GM21360 (cell line): ENCODE measurements at regions not wholly inside any gene's neighbourhood (a gene's known extent, or its start where the extent isn't known, plus 50 kb on each side); places are given as distances from the start of the nearest gene placed in this dataset.
"Not testable (repeated sequence)": the region's sequence is repeated elsewhere in the genome, so short reads cannot be mapped to it uniquely, and the experiment has no call there.

Experiments
- ATAC-seq: cut with Tn5 transposase; IDR thresholded peaks from one replicate; pipeline ENCODE4 v1.9.1; 2021; ENCODE audit warnings: mild to moderate bottlenecking, moderate library complexity; ENCODE audit not compliant: unreplicated experiment

DNA sequence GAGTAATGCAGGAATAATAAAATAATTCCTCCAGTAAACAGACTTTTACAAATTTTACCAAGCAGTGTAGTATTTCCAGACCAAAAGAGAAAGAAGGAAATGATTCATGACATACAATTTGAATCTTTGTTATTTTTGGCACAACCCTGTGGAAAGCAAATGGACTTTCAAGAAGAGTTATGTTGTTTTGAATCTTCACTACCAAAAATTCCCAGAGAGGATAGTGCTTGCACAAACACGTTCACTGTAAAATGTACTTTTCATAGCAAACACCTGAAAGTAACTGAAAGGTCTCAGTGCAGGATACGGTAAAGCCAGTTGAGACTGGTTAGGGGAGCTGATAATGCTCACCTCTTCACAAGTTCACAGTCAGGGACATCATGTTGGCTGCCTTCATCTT is 107.1 kb downstream of the USP22 start:
- ATAC-seq, result no peak

GRCh38 chr17:20938244-20938643 is 104.6 kb downstream of the USP22 start:
- no peak for ATAC-seq

DNA sequence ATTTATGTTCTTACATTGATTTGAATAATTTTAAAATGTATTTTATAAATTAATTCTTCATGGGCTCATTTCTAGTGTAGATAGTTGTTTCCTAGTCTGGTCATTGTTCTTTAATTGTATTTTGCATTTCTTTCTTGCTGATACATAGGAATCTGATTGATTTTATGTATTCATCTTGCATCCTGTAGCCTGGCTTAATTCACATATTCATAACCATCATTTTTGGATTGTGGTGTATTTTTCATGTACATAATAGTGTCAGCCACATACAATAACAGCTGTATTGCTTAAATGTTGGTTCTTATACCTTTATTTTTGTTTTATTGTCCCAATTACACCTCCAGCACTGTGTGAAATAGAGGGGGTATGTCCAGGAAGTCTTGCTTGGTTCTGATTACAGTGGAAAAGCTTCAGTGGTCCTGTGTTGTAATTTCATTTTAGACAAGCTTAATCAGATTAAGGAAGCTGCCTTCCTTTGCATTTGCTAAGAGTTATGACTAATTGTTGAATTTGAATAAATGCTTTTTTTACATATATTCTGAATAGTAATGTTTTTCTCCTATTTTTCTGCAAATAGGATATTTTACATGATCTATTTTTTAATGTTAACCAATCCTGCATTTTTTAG is 103.7 kb downstream of the USP22 start:
- no peak for ATAC-seq

GRCh38 chr17:20941872-20942271 is 100.9 kb downstream of the USP22 start:
- no peak for ATAC-seq

DNA sequence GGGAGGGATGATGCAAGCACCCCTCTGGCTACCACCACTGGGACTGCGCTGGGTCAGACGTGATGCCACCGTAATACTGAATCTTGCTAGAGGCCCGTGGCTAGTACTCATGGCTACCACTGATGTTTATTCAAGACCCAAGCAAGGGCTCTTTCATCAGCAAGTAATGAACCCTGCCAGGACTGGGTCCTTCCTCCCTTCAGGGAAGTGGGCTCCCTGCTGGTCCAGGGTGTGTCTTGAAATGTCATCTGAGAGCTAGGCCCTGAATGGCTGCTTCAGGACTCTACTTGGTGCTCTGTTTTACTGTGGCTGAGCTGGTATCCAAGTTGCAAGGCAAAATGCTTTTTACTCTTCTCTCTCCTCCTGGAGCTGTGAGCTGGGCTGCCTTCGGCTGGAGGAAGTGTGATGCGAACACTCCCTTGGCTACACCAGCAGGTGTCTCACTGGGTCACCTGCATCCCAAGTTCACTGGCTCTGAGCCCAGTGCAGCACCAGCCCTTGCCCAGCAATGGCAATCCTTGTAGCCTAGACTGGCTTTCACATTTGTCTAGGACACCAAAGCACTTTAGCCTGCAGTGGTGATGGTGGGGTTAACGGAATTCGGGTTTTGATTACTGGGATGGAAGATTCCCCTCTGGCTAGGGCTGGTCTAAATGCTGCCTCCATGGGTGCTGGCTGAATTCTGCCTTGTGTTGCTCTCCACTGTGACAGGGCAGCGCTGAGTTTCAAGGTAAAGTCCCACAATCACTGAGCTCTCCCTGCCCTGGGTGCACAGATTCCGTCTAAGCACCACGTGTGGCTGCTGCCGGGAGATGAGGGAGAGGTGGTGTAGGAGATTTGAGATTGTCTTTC is 98.6 kb downstream of the USP22 start:
- ATAC-seq, result no peak

- ATAC-seq, result not testable (repeated sequence)
Measured at GRCh38 chr17:20947708-20948107, 95.1 kb downstream of the USP22 start.

- ATAC-seq, result no peak
Measured at GRCh38 chr17:20948984-20949777, 93.6 kb downstream of the USP22 start.
